ENCODE measurements at regions not wholly inside any gene's neighbourhood (a gene's known extent, or its start where the extent isn't known, plus 50 kb on each side); places are given as distances from the start of the nearest gene placed in this dataset.

DNA sequence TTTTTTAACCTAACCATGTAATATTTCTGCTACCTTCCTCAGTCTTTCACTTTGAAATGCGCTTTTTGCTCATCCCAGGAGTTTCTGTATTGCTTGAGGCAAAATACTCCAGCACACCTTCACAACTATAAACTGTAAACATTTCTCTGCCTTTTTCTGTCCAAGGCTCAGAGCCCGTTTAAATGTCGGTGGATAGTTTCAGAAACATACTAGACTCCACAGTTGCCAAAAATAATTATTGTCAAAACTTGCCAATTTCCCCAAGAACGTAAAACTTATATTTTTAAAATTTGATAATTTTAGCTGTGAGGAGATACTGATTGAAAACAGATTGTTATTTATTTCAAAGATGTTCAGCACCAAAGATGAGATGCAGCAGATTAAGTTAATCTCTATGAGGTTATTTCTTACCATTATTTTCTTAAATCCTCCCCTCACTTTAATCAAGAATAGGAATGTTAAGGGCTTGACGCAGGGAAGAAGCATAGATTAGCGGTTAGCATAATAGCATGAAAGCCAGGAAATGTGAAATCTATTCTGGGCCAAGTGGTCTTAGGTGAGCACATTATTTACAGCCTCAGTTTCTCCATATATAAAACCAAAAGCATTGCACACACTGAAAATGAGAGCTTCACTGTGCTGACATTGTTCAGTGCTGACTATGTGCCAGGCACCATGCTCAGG is 91.5 kb upstream of the ESRRG start:
- Mint-ChIP-seq H3K36me3 (ENCODE audit: unreplicated experiment) (no peaks in the 10 kb centered on the region), H3K27me3 (ENCODE audit: unreplicated experiment) (peaks cover 3% of the 10 kb centered on the region), H3K4me3 (ENCODE audit: unreplicated experiment) (no peak overlapping the region), H3K4me1 (ENCODE audit: low read depth, unreplicated experiment) (peaks cover 33% of the 10 kb centered on the region), H3K27ac (ENCODE audit: unreplicated experiment) (peak overlapping the region; percentile 29), H3K9me3 (ENCODE audit: unreplicated experiment) (peaks cover 9% of the 10 kb centered on the region)
- TF ChIP-seq, protein P1, sequence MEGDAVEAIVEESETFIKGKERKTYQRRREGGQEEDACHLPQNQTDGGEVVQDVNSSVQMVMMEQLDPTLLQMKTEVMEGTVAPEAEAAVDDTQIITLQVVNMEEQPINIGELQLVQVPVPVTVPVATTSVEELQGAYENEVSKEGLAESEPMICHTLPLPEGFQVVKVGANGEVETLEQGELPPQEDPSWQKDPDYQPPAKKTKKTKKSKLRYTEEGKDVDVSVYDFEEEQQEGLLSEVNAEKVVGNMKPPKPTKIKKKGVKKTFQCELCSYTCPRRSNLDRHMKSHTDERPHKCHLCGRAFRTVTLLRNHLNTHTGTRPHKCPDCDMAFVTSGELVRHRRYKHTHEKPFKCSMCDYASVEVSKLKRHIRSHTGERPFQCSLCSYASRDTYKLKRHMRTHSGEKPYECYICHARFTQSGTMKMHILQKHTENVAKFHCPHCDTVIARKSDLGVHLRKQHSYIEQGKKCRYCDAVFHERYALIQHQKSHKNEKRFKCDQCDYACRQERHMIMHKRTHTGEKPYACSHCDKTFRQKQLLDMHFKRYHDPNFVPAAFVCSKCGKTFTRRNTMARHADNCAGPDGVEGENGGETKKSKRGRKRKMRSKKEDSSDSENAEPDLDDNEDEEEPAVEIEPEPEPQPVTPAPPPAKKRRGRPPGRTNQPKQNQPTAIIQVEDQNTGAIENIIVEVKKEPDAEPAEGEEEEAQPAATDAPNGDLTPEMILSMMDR (IDR thresholded peaks at IDR 0.05; ENCODE audit: partially characterized antibody, unreplicated experiment) = no peak
- no peak for DNase-seq

DNA sequence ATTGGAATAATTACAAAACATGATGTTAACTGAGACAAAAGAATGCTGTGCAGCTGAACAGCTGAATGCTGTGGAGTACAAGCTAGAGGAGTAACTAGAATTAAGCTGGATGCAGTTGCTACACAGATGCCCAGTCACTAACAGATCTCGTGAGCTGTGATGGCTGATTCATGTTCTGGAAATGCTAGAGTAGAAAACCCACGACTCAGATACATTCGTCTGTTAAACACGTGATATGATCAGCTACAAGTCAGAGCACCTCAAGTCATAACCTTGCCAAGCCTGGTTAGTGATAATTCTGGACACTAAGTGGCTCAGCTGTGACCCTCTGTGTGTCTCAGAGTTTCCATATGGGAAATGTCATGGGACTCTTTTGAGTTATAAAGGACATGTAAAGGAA is 89.7 kb upstream of the ESRRG start:
- Mint-ChIP-seq H3K9me3 (ENCODE audit: unreplicated experiment) (peaks cover 11% of the 10 kb centered on the region), H3K36me3 (ENCODE audit: unreplicated experiment) (no peaks in the 10 kb centered on the region), H3K27ac (ENCODE audit: unreplicated experiment) (peak overlapping the region; percentile 13), H3K4me3 (ENCODE audit: unreplicated experiment) (no peak overlapping the region), H3K4me1 (ENCODE audit: low read depth, unreplicated experiment) (peaks cover 33% of the 10 kb centered on the region), H3K27me3 (ENCODE audit: unreplicated experiment) (peaks cover 3% of the 10 kb centered on the region)
- TF ChIP-seq, protein P1 (IDR thresholded peaks at IDR 0.05; ENCODE audit: partially characterized antibody, unreplicated experiment) = no peak
- DNase-seq = peak; percentile 16

DNA sequence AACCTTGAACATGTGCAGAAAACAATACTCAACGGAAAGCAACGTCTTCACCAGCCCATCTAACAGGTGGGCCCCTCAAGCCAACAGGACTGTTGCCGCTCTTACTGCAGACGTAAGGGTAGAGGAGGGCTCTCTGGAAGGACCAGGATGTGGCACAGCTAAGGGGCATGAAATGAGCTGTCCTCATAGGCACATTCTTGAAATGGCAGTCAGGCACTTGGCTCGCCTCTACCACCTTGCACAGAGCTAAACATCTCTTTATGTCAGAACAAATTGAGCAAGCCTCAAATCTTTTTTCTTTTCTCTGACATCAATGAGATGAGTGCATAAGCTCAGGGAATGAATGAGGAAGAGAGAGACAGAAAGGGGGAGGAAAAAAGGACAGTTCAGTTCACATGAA is 86.4 kb upstream of the ESRRG start:
- H3K27ac Mint-ChIP-seq (ENCODE audit: unreplicated experiment) = no peak overlapping the region
- TF ChIP-seq, protein P1 (IDR thresholded peaks at IDR 0.05; ENCODE audit: partially characterized antibody, unreplicated experiment) = no peak
- DNase-seq = no peak
- no peaks in the 10 kb centered on the region for H3K36me3 Mint-ChIP-seq (ENCODE audit: unreplicated experiment)
- H3K4me1 Mint-ChIP-seq (ENCODE audit: low read depth, unreplicated experiment) = peaks cover 27% of the 10 kb centered on the region
- no peaks in the 10 kb centered on the region for H3K27me3 Mint-ChIP-seq (ENCODE audit: unreplicated experiment)
- peaks cover 4% of the 10 kb centered on the region for H3K9me3 Mint-ChIP-seq (ENCODE audit: unreplicated experiment)
- no peak overlapping the region for H3K4me3 Mint-ChIP-seq (ENCODE audit: unreplicated experiment)

DNA sequence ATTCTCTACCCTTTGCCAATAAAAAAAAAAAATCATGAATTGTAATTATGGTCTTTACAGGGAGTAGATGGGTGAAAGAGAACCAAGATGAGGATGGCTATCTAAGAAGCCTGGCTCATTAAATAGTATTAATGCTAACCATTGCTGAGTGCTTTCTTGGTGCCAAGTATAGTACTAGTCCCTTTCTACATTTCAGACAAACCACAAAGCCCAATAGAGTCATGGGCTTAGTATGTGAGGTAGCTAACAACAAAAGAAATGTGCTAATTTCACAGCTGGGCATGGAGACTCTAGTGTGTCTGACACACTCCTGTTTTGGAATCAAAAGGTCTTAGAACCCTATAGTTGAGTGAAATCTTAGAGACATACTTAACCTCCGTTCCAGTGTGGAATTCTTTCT is 84.5 kb upstream of the ESRRG start:
- no peak overlapping the region for H3K4me3 Mint-ChIP-seq (ENCODE audit: unreplicated experiment)
- TF ChIP-seq, protein P1 (IDR thresholded peaks at IDR 0.05; ENCODE audit: partially characterized antibody, unreplicated experiment) = no peak
- H3K27ac Mint-ChIP-seq (ENCODE audit: unreplicated experiment) = no peak overlapping the region
- no peaks in the 10 kb centered on the region for H3K27me3 Mint-ChIP-seq (ENCODE audit: unreplicated experiment)
- H3K4me1 Mint-ChIP-seq (ENCODE audit: low read depth, unreplicated experiment) = peaks cover 16% of the 10 kb centered on the region
- no peak for DNase-seq
- peaks cover 1% of the 10 kb centered on the region for H3K9me3 Mint-ChIP-seq (ENCODE audit: unreplicated experiment)
- H3K36me3 Mint-ChIP-seq (ENCODE audit: unreplicated experiment) = no peaks in the 10 kb centered on the region

DNA sequence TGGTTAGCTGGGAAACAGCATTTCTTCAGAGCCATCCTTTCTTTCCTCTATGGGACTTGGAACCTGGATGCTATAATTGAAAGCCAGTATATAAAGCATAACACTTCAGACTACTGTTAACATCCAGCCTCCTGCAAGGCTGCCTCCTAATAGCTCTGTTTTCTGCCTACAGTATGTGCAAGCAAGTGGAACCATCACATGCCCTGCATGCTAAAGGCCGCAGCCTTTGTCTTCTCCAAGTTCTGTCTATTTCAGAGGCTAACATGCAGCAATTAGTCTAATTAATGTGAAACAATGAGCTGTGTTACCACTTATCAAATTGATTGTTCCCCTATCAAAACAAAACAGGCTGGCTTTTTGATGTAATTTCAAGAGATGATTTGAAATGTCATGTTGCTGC is 82.7 kb upstream of the ESRRG start:
- peaks cover 13% of the 10 kb centered on the region for H3K4me1 Mint-ChIP-seq (ENCODE audit: low read depth, unreplicated experiment)
- no peak for DNase-seq
- no peaks in the 10 kb centered on the region for H3K27me3 Mint-ChIP-seq (ENCODE audit: unreplicated experiment)
- no peaks in the 10 kb centered on the region for H3K36me3 Mint-ChIP-seq (ENCODE audit: unreplicated experiment)
- TF ChIP-seq, protein P1 (IDR thresholded peaks at IDR 0.05; ENCODE audit: partially characterized antibody, unreplicated experiment) = no peak
- H3K27ac Mint-ChIP-seq (ENCODE audit: unreplicated experiment) = no peak overlapping the region
- H3K4me3 Mint-ChIP-seq (ENCODE audit: unreplicated experiment) = no peak overlapping the region
- H3K9me3 Mint-ChIP-seq (ENCODE audit: unreplicated experiment) = peaks cover 1% of the 10 kb centered on the region

Data from glutamatergic neuron (in vitro differentiated cells).